ENCODE measurements at regions not wholly inside any gene's neighbourhood (a gene's known extent, or its start where the extent isn't known, plus 50 kb on each side); places are given as distances from the start of the nearest gene placed in this dataset.
"Not testable (repeated sequence)": the region's sequence is repeated elsewhere in the genome, so short reads cannot be mapped to it uniquely, and the experiment has no call there.

- DNase-seq; H3K27me3 Mint-ChIP-seq; H3K4me3 Mint-ChIP-seq; H3K9me3 Mint-ChIP-seq (ENCODE audit: low read depth); ATAC-seq; CTCF ChIA-PET; H3K27ac Mint-ChIP-seq; H3K4me1 Mint-ChIP-seq; H3K36me3 Mint-ChIP-seq: not testable (repeated sequence)
Measured at GRCh38 chr16:88162778-88163177, 211.5 kb downstream of the BANP start.

GRCh38 chr16:88164196-88165039, 213.2 kb downstream of the BANP start:
- H3K36me3 Mint-ChIP-seq; H3K4me1 Mint-ChIP-seq; H3K9me3 Mint-ChIP-seq (ENCODE audit: low read depth); H3K27ac Mint-ChIP-seq; H3K27me3 Mint-ChIP-seq; H3K4me3 Mint-ChIP-seq; DNase-seq; CTCF ChIA-PET; ATAC-seq: not testable (repeated sequence)

- H3K27ac Mint-ChIP-seq; H3K4me3 Mint-ChIP-seq; H3K9me3 Mint-ChIP-seq (ENCODE audit: low read depth); ATAC-seq; CTCF ChIA-PET; H3K27me3 Mint-ChIP-seq; H3K36me3 Mint-ChIP-seq; H3K4me1 Mint-ChIP-seq: not testable (repeated sequence)
- DNase-seq, result peak; percentile 38
Measured at GRCh38 chr16:88165040-88165544, 213.9 kb downstream of the BANP start.

- H3K4me1 Mint-ChIP-seq; H3K27me3 Mint-ChIP-seq; ATAC-seq; H3K27ac Mint-ChIP-seq; CTCF ChIA-PET; H3K4me3 Mint-ChIP-seq; H3K9me3 Mint-ChIP-seq (ENCODE audit: low read depth); H3K36me3 Mint-ChIP-seq: not testable (repeated sequence)
- DNase-seq, result peak; percentile 23
Measured at GRCh38 chr16:88165683-88166082, 214.4 kb downstream of the BANP start.

- DNase-seq, result peak; percentile 18
- H3K4me1 Mint-ChIP-seq; ATAC-seq; H3K4me3 Mint-ChIP-seq; H3K27me3 Mint-ChIP-seq; H3K36me3 Mint-ChIP-seq; H3K27ac Mint-ChIP-seq; CTCF ChIA-PET; H3K9me3 Mint-ChIP-seq (ENCODE audit: low read depth): not testable (repeated sequence)
Measured at GRCh38 chr16:88166209-88166773, 215.1 kb downstream of the BANP start.

- ATAC-seq; H3K9me3 Mint-ChIP-seq (ENCODE audit: low read depth); H3K4me3 Mint-ChIP-seq; H3K27ac Mint-ChIP-seq; H3K36me3 Mint-ChIP-seq; CTCF ChIA-PET; H3K4me1 Mint-ChIP-seq: not testable (repeated sequence)
- peak; percentile 5 for DNase-seq
- peaks cover 16% of the 10 kb centered on the region for H3K27me3 Mint-ChIP-seq
Measured at GRCh38 chr16:88167798-88168556, 214.8 kb upstream of the ZNF469 start.

- peak; percentile 2 for DNase-seq
- H3K4me1 Mint-ChIP-seq; H3K27ac Mint-ChIP-seq; H3K4me3 Mint-ChIP-seq; H3K36me3 Mint-ChIP-seq; CTCF ChIA-PET; ATAC-seq; H3K9me3 Mint-ChIP-seq (ENCODE audit: low read depth): not testable (repeated sequence)
- H3K27me3 Mint-ChIP-seq, result peaks cover 18% of the 10 kb centered on the region
Measured at GRCh38 chr16:88168557-88168949, 214.2 kb upstream of the ZNF469 start.

GRCh38 chr16:88169136-88169830, 213.5 kb upstream of the ZNF469 start:
- ATAC-seq; H3K9me3 Mint-ChIP-seq (ENCODE audit: low read depth); H3K27ac Mint-ChIP-seq; H3K4me3 Mint-ChIP-seq; H3K36me3 Mint-ChIP-seq; CTCF ChIA-PET; H3K4me1 Mint-ChIP-seq: not testable (repeated sequence)
- peaks cover 18% of the 10 kb centered on the region for H3K27me3 Mint-ChIP-seq
- DNase-seq, result peak; percentile 11

- H3K36me3 Mint-ChIP-seq; H3K9me3 Mint-ChIP-seq (ENCODE audit: low read depth); H3K4me1 Mint-ChIP-seq; H3K4me3 Mint-ChIP-seq; H3K27ac Mint-ChIP-seq; ATAC-seq; CTCF ChIA-PET: not testable (repeated sequence)
- DNase-seq, result peak; percentile 18
- peaks cover 18% of the 10 kb centered on the region for H3K27me3 Mint-ChIP-seq
Measured at GRCh38 chr16:88169831-88170165, 213.0 kb upstream of the ZNF469 start.

- CTCF ChIA-PET, result no interaction called here
- H3K27ac Mint-ChIP-seq, result no peak overlapping the region
- H3K36me3 Mint-ChIP-seq, result no peaks in the 10 kb centered on the region
- H3K4me1 Mint-ChIP-seq, result no peaks in the 10 kb centered on the region
- H3K9me3 Mint-ChIP-seq (ENCODE audit: low read depth), result no peaks in the 10 kb centered on the region
- H3K27me3 Mint-ChIP-seq, result peaks cover 18% of the 10 kb centered on the region
- DNase-seq (peak; percentile 38), ATAC-seq (no peak)
- no peak overlapping the region for H3K4me3 Mint-ChIP-seq
Measured at GRCh38 chr16:88170528-88170991, 212.2 kb upstream of the ZNF469 start.

- CTCF ChIA-PET; H3K9me3 Mint-ChIP-seq (ENCODE audit: low read depth); H3K4me1 Mint-ChIP-seq; H3K4me3 Mint-ChIP-seq; H3K27ac Mint-ChIP-seq; ATAC-seq; H3K36me3 Mint-ChIP-seq: not testable (repeated sequence)
- peak; percentile 21 for DNase-seq
- H3K27me3 Mint-ChIP-seq, result peaks cover 18% of the 10 kb centered on the region
Measured at GRCh38 chr16:88171126-88171525, 211.6 kb upstream of the ZNF469 start.

- H3K4me1 Mint-ChIP-seq; H3K4me3 Mint-ChIP-seq; CTCF ChIA-PET; H3K36me3 Mint-ChIP-seq; DNase-seq; H3K9me3 Mint-ChIP-seq (ENCODE audit: low read depth); H3K27ac Mint-ChIP-seq; ATAC-seq: not testable (repeated sequence)
- H3K27me3 Mint-ChIP-seq, result peaks cover 15% of the 10 kb centered on the region
Measured at GRCh38 chr16:88176184-88176583, 206.6 kb upstream of the ZNF469 start.

GRCh38 chr16:88176591-88177180, 206.1 kb upstream of the ZNF469 start:
- H3K36me3 Mint-ChIP-seq; H3K4me1 Mint-ChIP-seq; DNase-seq; H3K27ac Mint-ChIP-seq; ATAC-seq; CTCF ChIA-PET; H3K4me3 Mint-ChIP-seq; H3K9me3 Mint-ChIP-seq (ENCODE audit: low read depth): not testable (repeated sequence)
- H3K27me3 Mint-ChIP-seq, result peaks cover 14% of the 10 kb centered on the region

Data from activated CD8-positive, alpha-beta memory T cell treated with anti-CD3 and anti-CD28 coated beads, Interleukin-2, amount 10 ng/mL, durations not matched to agents 7 days and 5 days (primary cell).